ENCODE measurements at regions not wholly inside any gene's neighbourhood (a gene's known extent, or its start where the extent isn't known, plus 50 kb on each side); places are given as distances from the start of the nearest gene placed in this dataset.

GRCh38 chr1:229035748-229036082 is 235.2 kb upstream of the RAB4A start:
- H3K27me3 ChIP-seq (ENCODE audit: control insufficient read depth in 2 of 2, insufficient read depth in 2 of 2, low read length in 2 of 2) = no peaks in the 10 kb centered on the region
- H3K4me1 ChIP-seq (ENCODE audit: control insufficient read depth in 1 of 2, insufficient read depth in 2 of 2, low read length in 2 of 2) = peaks cover 44 to 56% of the 10 kb centered on the region in 2 donors
- no peak overlapping the region for H3K27ac ChIP-seq (ENCODE audit: low read depth in 1 of 2, low read length in 2 of 2)
- Mint-ChIP-seq H3K4me1 (peaks cover 62% of the 10 kb centered on the region), H3K27ac (peak overlapping the region in 1 of 7 donors; percentile 27), H3K4me3 (no peak overlapping the region), H3K36me3 (no peaks in the 10 kb centered on the region), H3K9me3 (peaks cover 0 to 3% (median 0%) of the 10 kb centered on the region in 7 donors), H3K27me3 (ENCODE audit: low read depth in 3 of 3) (peaks cover 0 to 2% (median 0%) of the 10 kb centered on the region in 3 donors)
- H3K9ac ChIP-seq (ENCODE audit: insufficient read depth, low read length, poor library complexity, severe bottlenecking) = no peak overlapping the region
- no CpG with 5 or more reads among the region's 2 CpGs for WGBS (ENCODE audit: insufficient coverage)
- no peak for DNase-seq
- intact Hi-C loops (cut with micrococcal nuclease) = no loop called here
- no peaks in the 10 kb centered on the region for H3K79me2 ChIP-seq (ENCODE audit: insufficient read depth, low read length)
- no peak overlapping the region for H3K4me2 ChIP-seq (replicated peaks; ENCODE audit: extremely low read depth, low read length, poor library complexity, severe bottlenecking)
- H4K20me1 ChIP-seq (ENCODE audit: insufficient read depth, low read length) = no peaks in the 10 kb centered on the region
- H3K4me3 ChIP-seq (replicated peaks in 1 of 3; ENCODE audit: low read depth in 2 of 3, low read length in 3 of 3) = no peak overlapping the region
- H3K36me3 ChIP-seq (replicated peaks in 1 of 2; ENCODE audit: control insufficient read depth in 1 of 2, insufficient read depth in 2 of 2, low read length in 2 of 2) = no peaks in the 10 kb centered on the region
- H2AFZ ChIP-seq (ENCODE audit: insufficient read depth, low read depth, low read length, poor library complexity, severe bottlenecking) = peak overlapping the region; percentile 19
- no peaks in the 10 kb centered on the region for H3K9me3 ChIP-seq (replicated peaks in 1 of 2; ENCODE audit: control insufficient read depth in 1 of 2, insufficient read depth in 1 of 2, low read length in 2 of 2)
- TF ChIP-seq CTCF (IDR thresholded peaks at IDR 0.05) = no peak

- H3K27me3 Mint-ChIP-seq (ENCODE audit: low read depth in 3 of 3) = peaks cover 0 to 2% (median 0%) of the 10 kb centered on the region in 3 donors
- H3K9me3 Mint-ChIP-seq = peaks cover 0 to 3% (median 2%) of the 10 kb centered on the region in 7 donors
- no peak overlapping the region for H3K9ac ChIP-seq (ENCODE audit: insufficient read depth, low read length, poor library complexity, severe bottlenecking)
- DNase-seq = no peak
- H2AFZ ChIP-seq (ENCODE audit: insufficient read depth, low read depth, low read length, poor library complexity, severe bottlenecking) = no peak overlapping the region
- H3K36me3 ChIP-seq (replicated peaks in 1 of 2; ENCODE audit: control insufficient read depth in 1 of 2, insufficient read depth in 2 of 2, low read length in 2 of 2) = no peaks in the 10 kb centered on the region
- peaks cover 32 to 47% of the 10 kb centered on the region in 2 donors for H3K4me1 ChIP-seq (ENCODE audit: control insufficient read depth in 1 of 2, insufficient read depth in 2 of 2, low read length in 2 of 2)
- no peak overlapping the region for H3K27ac Mint-ChIP-seq
- H3K27me3 ChIP-seq (ENCODE audit: control insufficient read depth in 2 of 2, insufficient read depth in 2 of 2, low read length in 2 of 2) = no peaks in the 10 kb centered on the region
- H4K20me1 ChIP-seq (ENCODE audit: insufficient read depth, low read length) = no peaks in the 10 kb centered on the region
- no peaks in the 10 kb centered on the region for H3K36me3 Mint-ChIP-seq
- H3K4me3 ChIP-seq (replicated peaks in 1 of 3; ENCODE audit: low read depth in 2 of 3, low read length in 3 of 3) = no peak overlapping the region
- TF ChIP-seq CTCF (IDR thresholded peaks at IDR 0.05) = no peak
- no peak overlapping the region for H3K4me3 Mint-ChIP-seq
- intact Hi-C loops (cut with micrococcal nuclease) = no loop called here
- H3K9me3 ChIP-seq (replicated peaks in 1 of 2; ENCODE audit: control insufficient read depth in 1 of 2, insufficient read depth in 1 of 2, low read length in 2 of 2) = no peaks in the 10 kb centered on the region
- H3K4me2 ChIP-seq (replicated peaks; ENCODE audit: extremely low read depth, low read length, poor library complexity, severe bottlenecking) = no peak overlapping the region
- WGBS (ENCODE audit: insufficient coverage) = 100% methylated on average over 1 of the region's 4 CpGs
- no peaks in the 10 kb centered on the region for H3K79me2 ChIP-seq (ENCODE audit: insufficient read depth, low read length)
- H3K4me1 Mint-ChIP-seq = peaks cover 53% of the 10 kb centered on the region
- no peak overlapping the region for H3K27ac ChIP-seq (ENCODE audit: low read depth in 1 of 2, low read length in 2 of 2)
Measured at GRCh38 chr1:229037806-229038405, 233.0 kb upstream of the RAB4A start.

Measured in CD14-positive monocyte (primary cell).